H1 (cell line): ENCODE measurements at regions not wholly inside any gene's neighbourhood (a gene's known extent, or its start where the extent isn't known, plus 50 kb on each side); places are given as distances from the start of the nearest gene placed in this dataset.

Source experiments
- CTCF ChIA-PET: fragments of 300-600 bp; sonication (Branson Sonifier 250); formaldehyde crosslinking; loops from one replicate; lab custom pipeline; 2021; ENCODE audit not compliant: partially characterized antibody; lab: Charles Lee
- POLR2A ChIA-PET: fragments of 300-600 bp; sonication (Branson Sonifier 250); formaldehyde crosslinking; loops from one replicate; lab custom pipeline; 2021; ENCODE audit warnings: inconsistent platforms; ENCODE audit not compliant: partially characterized antibody; lab: Charles Lee
- DNase-seq, 2 experiments: peaks; one replicate each; pipeline versions ENCODE4 v3.0.0 to v3.0.0-alpha.2; 2010 to 2022; ENCODE audit warnings: low spot score in 2 of 2, low read depth in 1 of 2, mixed read lengths in 1 of 2
- FAIRE-seq: peaks from 2 replicates; lab custom pipeline; 2011; peaks lifted over from hg19 to GRCh38; lab: Jason Lieb, UNC
- H2AFZ ChIP-seq: 2 replicates; pipeline ENCODE4 v1.8.1; 2012; ENCODE audit warnings: low read length, inconsistent platforms
- H2AK5ac ChIP-seq: 2 replicates; pipeline ENCODE4 v1.6.1; 2013; ENCODE audit warnings: low read depth, low read length
- H2BK120ac ChIP-seq: replicated peaks from 2 replicates; pipeline ENCODE3; 2013; ENCODE audit warnings: low read depth, low read length, inconsistent platforms
- H2BK12ac ChIP-seq: 2 replicates; pipeline ENCODE4 v1.6.1; 2013; ENCODE audit warnings: low read depth, low read length
- H2BK15ac ChIP-seq: 2 replicates; pipeline ENCODE4 v1.6.1; 2013; ENCODE audit warnings: low read length
- H2BK20ac ChIP-seq: 2 replicates; pipeline ENCODE4 v1.6.1; 2013; ENCODE audit warnings: low read length
- H2BK5ac ChIP-seq: 2 replicates; pipeline ENCODE4 v1.6.1; 2013; ENCODE audit warnings: low read depth, low read length
- H3K14ac ChIP-seq: 2 replicates; pipeline ENCODE4 v1.6.1; 2013; ENCODE audit warnings: inconsistent platforms; ENCODE audit not compliant: insufficient read length
- H3K18ac ChIP-seq: 2 replicates; pipeline ENCODE4 v1.6.1; 2013; ENCODE audit warnings: low read length; ENCODE audit errors: extremely low read depth
- H3K23ac ChIP-seq: 2 replicates; pipeline ENCODE4 v1.6.1; 2013; ENCODE audit warnings: inconsistent platforms; ENCODE audit not compliant: insufficient read length
- H3K23me2 ChIP-seq: 2 replicates; pipeline ENCODE4 v1.6.1; 2013; ENCODE audit warnings: low read depth, low read length
- H3K27ac ChIP-seq: 2 replicates; pipeline ENCODE4 v1.6.1; 2011; ENCODE audit warnings: low read depth, low read length, inconsistent platforms
- H3K27me3 ChIP-seq, 4 experiments: replicated peaks in 1 of 4; 1 replicate in 1 of 4; 2 replicates in 3 of 4; pipeline versions ENCODE4 v1.6.1 to v1.8.1; 2011 to 2013; ENCODE audit warnings: low read length in 3 of 4, mild to moderate bottlenecking in 3 of 4, inconsistent platforms in 2 of 4, mixed read lengths in 2 of 4, moderate library complexity in 1 of 4; ENCODE audit not compliant: control insufficient read depth in 3 of 4, insufficient read depth in 3 of 4; ENCODE audit errors: extremely low read depth in 1 of 4
- H3K36me3 ChIP-seq, 4 experiments: 2 replicates each; pipeline versions ENCODE4 v1.6.1 to v1.8.1; 2011 to 2013; ENCODE audit warnings: mild to moderate bottlenecking in 4 of 4, low read length in 3 of 4, moderate library complexity in 2 of 4, control low read depth in 1 of 4, inconsistent platforms in 1 of 4; ENCODE audit not compliant: insufficient read depth in 4 of 4, control insufficient read depth in 2 of 4
- H3K4ac ChIP-seq: replicated peaks from 2 replicates; pipeline ENCODE3; 2013; ENCODE audit warnings: low read length, low read depth, mixed read lengths, inconsistent platforms; ENCODE audit not compliant: insufficient read length
- H3K4me1 ChIP-seq, 4 experiments: replicated peaks in 1 of 4; 1 replicate in 1 of 4; 2 replicates in 3 of 4; pipeline versions ENCODE4 v1.6.1 to v1.8.1; 2011 to 2013; ENCODE audit warnings: low read length in 3 of 4, inconsistent platforms in 2 of 4, mixed read lengths in 1 of 4; ENCODE audit not compliant: insufficient read depth in 4 of 4, control insufficient read depth in 3 of 4
- H3K4me2 ChIP-seq, 2 experiments: 2 replicates each; pipeline versions ENCODE4 v1.6.1 to v1.8.1; 2011 to 2013; ENCODE audit warnings: low read depth in 2 of 2, low read length in 2 of 2, control low read depth in 1 of 2, inconsistent platforms in 1 of 2, mild to moderate bottlenecking in 1 of 2; ENCODE audit not compliant: insufficient read depth in 1 of 2
- H3K4me3 ChIP-seq, 4 experiments: fragments of 200-600, 300-600 bp in 1 of 4; sonication (generic), shearing (Covaris generic), sonication (Bioruptor Twin) in 1 of 4; 2 replicates each; pipeline versions ENCODE4 v1.5.1 to v1.8.1; 2011 to 2016; ENCODE audit warnings: low read length in 4 of 4, low read depth in 3 of 4, control low read depth in 2 of 4, inconsistent platforms in 2 of 4, mild to moderate bottlenecking in 2 of 4, mixed read lengths in 1 of 4, moderate library complexity in 1 of 4; ENCODE audit not compliant: insufficient read depth in 2 of 4; ENCODE audit errors: extremely low read depth in 1 of 4
- H3K56ac ChIP-seq: replicated peaks from 2 replicates; pipeline ENCODE3; 2013; ENCODE audit warnings: low read depth, mild to moderate bottlenecking, mixed read lengths, low read length, inconsistent platforms; ENCODE audit not compliant: insufficient read length
- H3K79me1 ChIP-seq: 2 replicates; pipeline ENCODE4 v1.6.1; 2013; ENCODE audit warnings: low read depth, low read length, control low read depth
- H3K79me2 ChIP-seq, 2 experiments: 2 replicates each; pipeline versions ENCODE4 v1.6.1 to v1.8.1; 2012 to 2013; ENCODE audit warnings: low read length in 2 of 2, mild to moderate bottlenecking in 2 of 2, inconsistent platforms in 1 of 2; ENCODE audit not compliant: insufficient read depth in 2 of 2, control insufficient read depth in 1 of 2
- H3K9ac ChIP-seq, 4 experiments: replicated peaks in 1 of 4; 1 replicate in 1 of 4; 2 replicates in 3 of 4; pipeline versions ENCODE4 v1.6.1 to v1.8.1; 2011 to 2013; ENCODE audit warnings: low read depth in 3 of 4, low read length in 3 of 4, control low read depth in 2 of 4, mild to moderate bottlenecking in 2 of 4, moderate library complexity in 2 of 4, inconsistent platforms in 1 of 4; ENCODE audit errors: extremely low read depth in 1 of 4
- H3K9me3 ChIP-seq, 2 experiments: 2 replicates each; pipeline versions ENCODE4 v1.6.1 to v1.8.1; 2012 to 2013; ENCODE audit warnings: mild to moderate bottlenecking in 2 of 2, moderate library complexity in 2 of 2, control low read depth in 1 of 2, inconsistent platforms in 1 of 2, low read depth in 1 of 2, low read length in 1 of 2, mixed read lengths in 1 of 2; ENCODE audit not compliant: insufficient read depth in 2 of 2
- H4K20me1 ChIP-seq, 2 experiments: replicated peaks in 1 of 2; 2 replicates each; pipeline versions ENCODE3 to v1.8.1; 2011 to 2013; ENCODE audit warnings: inconsistent platforms in 2 of 2, low read length in 2 of 2, mild to moderate bottlenecking in 1 of 2; ENCODE audit not compliant: insufficient read depth in 2 of 2, control insufficient read depth in 1 of 2
- H4K5ac ChIP-seq: 2 replicates; pipeline ENCODE4 v1.6.1; 2013; ENCODE audit warnings: low read length, low read depth, mixed read lengths, inconsistent platforms; ENCODE audit not compliant: insufficient read length
- H4K8ac ChIP-seq: 2 replicates; pipeline ENCODE4 v1.8.0; 2013; ENCODE audit warnings: mild to moderate bottlenecking, moderate library complexity, low read length, inconsistent platforms; ENCODE audit not compliant: insufficient read depth; ENCODE audit errors: extremely low read depth
- H4K91ac ChIP-seq: replicated peaks from 2 replicates; pipeline ENCODE3; 2013; ENCODE audit warnings: low read length, mixed read lengths, inconsistent platforms; ENCODE audit not compliant: insufficient read length
- ASH2L ChIP-seq: fragments of 200-600, 300-600 bp; sonication (generic); IDR thresholded peaks from one replicate; pipeline ENCODE4 v1.7.1; 2017; ENCODE audit warnings: low read length
- BRCA1 ChIP-seq: IDR thresholded peaks from 2 replicates; pipeline ENCODE4 v1.6.1; 2012; ENCODE audit warnings: low read depth, low read length, improper control_type of control experiment
- CBX5 ChIP-seq: fragments of 300-800, 300-1000 bp; sonication (generic); IDR thresholded peaks from 2 replicates; pipeline ENCODE4 v1.7.1; 2016; ENCODE audit warnings: antibody characterized with exemption, low read length, low read depth
- EGR1 ChIP-seq: IDR thresholded peaks from 2 replicates; pipeline ENCODE4 v1.6.1; 2011; ENCODE audit warnings: low read depth, low read length, borderline replicate concordance
- GABPA ChIP-seq: IDR thresholded peaks from 2 replicates; pipeline ENCODE4 v1.6.1; 2011; ENCODE audit warnings: mild to moderate bottlenecking, low read length, moderate library complexity, borderline replicate concordance; ENCODE audit not compliant: insufficient read depth
- POLR2AphosphoS5 ChIP-seq: IDR thresholded peaks from 2 replicates; pipeline ENCODE4 v1.6.1; 2011; ENCODE audit warnings: low read depth, low read length
- SIX5 ChIP-seq: IDR thresholded peaks from 2 replicates; pipeline ENCODE4 v1.6.1; 2011; ENCODE audit warnings: mild to moderate bottlenecking, low read depth, low read length
- TAF1 ChIP-seq: IDR thresholded peaks from 2 replicates; pipeline ENCODE4 v1.6.1; 2011; ENCODE audit warnings: mild to moderate bottlenecking, low read depth, low read length
- TAF7 ChIP-seq: optimal IDR thresholded peaks from 2 replicates; pipeline ENCODE3; 2011; ENCODE audit warnings: low read depth, mild to moderate bottlenecking, inconsistent platforms, low read length, moderate library complexity, borderline replicate concordance
- TEAD4 ChIP-seq: IDR thresholded peaks from 2 replicates; pipeline ENCODE4 v1.6.1; 2012; ENCODE audit warnings: low read depth, low read length, inconsistent platforms, mixed read lengths
- YY1 ChIP-seq: IDR thresholded peaks from 2 replicates; pipeline ENCODE4 v1.6.1; 2011; ENCODE audit warnings: low read depth, mild to moderate bottlenecking, low read length
- WGBS, 2 experiments: shearing (Covaris generic) in 1 of 2; methylation state at CpG; one replicate each; pipeline versions ENCODE4 v1.1.6 to v1.1.7; 2013 to 2015; ENCODE audit warnings: low lambda C conversion rate in 2 of 2, mixed read lengths in 2 of 2, inconsistent platforms in 1 of 2, low coverage in 1 of 2, missing lambda C conversion rate in 1 of 2; ENCODE audit not compliant: insufficient replicate concordance in 2 of 2, insufficient coverage in 1 of 2, insufficient read length in 1 of 2; ENCODE audit errors: extremely low coverage in 1 of 2, missing lambda C conversion rate in 1 of 2; 5-methylcytosine and 5-hydroxymethylcytosine counted together
- TF ChIP-seq, protein P1 (sequence below): IDR thresholded peaks from 2 replicates; pipeline ENCODE4 v1.6.1; 2012; ENCODE audit warnings: inconsistent platforms

DNA sequence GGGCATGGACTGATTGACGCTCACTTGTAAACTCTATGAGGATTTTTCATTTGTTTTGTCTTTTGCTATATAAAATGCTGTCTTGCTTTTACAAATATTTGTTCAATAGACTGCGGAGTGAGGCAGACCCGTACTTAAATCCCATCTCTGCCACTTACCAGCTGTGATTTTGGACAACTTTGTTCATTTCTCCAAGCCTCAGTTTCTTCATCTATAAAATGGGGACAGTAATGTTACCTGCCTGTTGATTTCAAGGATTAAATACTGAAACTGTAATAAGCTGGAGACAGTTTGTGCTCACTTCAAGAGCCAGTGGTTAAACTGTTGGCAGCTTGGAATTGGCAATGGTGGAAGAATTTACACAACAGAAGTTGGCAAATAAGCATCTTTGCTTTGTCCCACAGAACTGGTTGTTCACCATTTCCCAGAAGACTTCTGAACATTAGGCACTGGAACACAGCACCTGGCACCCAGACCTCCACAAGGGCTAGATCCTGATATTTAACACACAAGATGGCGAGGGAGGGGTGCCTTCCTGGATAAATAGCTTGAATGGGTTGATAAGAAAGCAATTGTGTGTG lies 479.2 kb downstream of the QKI start:
- DNase-seq (no peak), FAIRE-seq (no peak)
- Histone ChIP-seq H3K9ac (no peak overlapping the region), H3K36me3 (no peaks in the 10 kb centered on the region; a peak in 1 of 8 replicates), H3K4me2 (no peak overlapping the region), H2AK5ac (no peak overlapping the region), H2AFZ (no peak overlapping the region), H3K23me2 (no peaks in the 10 kb centered on the region), H3K4me1 (0 out of 7 replicates have a peak, but pooled peaks cover 0 to 2% (median 0%) of the 10 kb centered on the region in 4 experiments), H3K27me3 (no peaks in the 10 kb centered on the region), H4K8ac (no peak overlapping the region), H3K4me3 (no peak overlapping the region), H3K56ac (no peak overlapping the region), H2BK120ac (no peak overlapping the region), H2BK12ac (no peak overlapping the region), H2BK20ac (no peak overlapping the region), H3K79me2 (no peaks in the 10 kb centered on the region), H4K5ac (no peak overlapping the region), H3K14ac (no peak overlapping the region), H3K18ac (no peak overlapping the region), H4K91ac (no peak overlapping the region), H3K4ac (no peak overlapping the region), H3K9me3 (no peaks in the 10 kb centered on the region; a peak in 1 of 4 replicates), H3K23ac (no peak overlapping the region), H3K27ac (no peak overlapping the region), H3K79me1 (no peaks in the 10 kb centered on the region), H2BK15ac (no peak overlapping the region), H2BK5ac (no peak overlapping the region), H4K20me1 (no peaks in the 10 kb centered on the region)
- ChIA-PET CTCF (interaction anchor here (1.2 to 1.5 kb wide), 2 partner anchors 33 to 63 kb away, joined by 3 read pairs; no protein-coding TSS in a partner anchor), POLR2A (no interaction called here)
- WGBS, 2 experiments = 91% methylated on average over 4 of the region's 4 CpGs; no CpG with 5 or more reads in 1 of the 2 experiments
- TF ChIP-seq GABPA (no peak), YY1 (no peak), POLR2AphosphoS5 (no peak), TEAD4 (no peak), ASH2L (no peak), CBX5 (no peak), BRCA1 (no peak), SIX5 (no peak), TAF7 (no peak), TAF1 (no peak), EGR1 (no peak)
- TF ChIP-seq, protein P1, sequence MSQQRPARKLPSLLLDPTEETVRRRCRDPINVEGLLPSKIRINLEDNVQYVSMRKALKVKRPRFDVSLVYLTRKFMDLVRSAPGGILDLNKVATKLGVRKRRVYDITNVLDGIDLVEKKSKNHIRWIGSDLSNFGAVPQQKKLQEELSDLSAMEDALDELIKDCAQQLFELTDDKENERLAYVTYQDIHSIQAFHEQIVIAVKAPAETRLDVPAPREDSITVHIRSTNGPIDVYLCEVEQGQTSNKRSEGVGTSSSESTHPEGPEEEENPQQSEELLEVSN = no peak
